GM10266 (cell line): ENCODE measurements at regions not wholly inside any gene's neighbourhood (a gene's known extent, or its start where the extent isn't known, plus 50 kb on each side); places are given as distances from the start of the nearest gene placed in this dataset.
"Not testable (repeated sequence)": the region's sequence is repeated elsewhere in the genome, so short reads cannot be mapped to it uniquely, and the experiment has no call there.

ENCODE experiments used
- DNase-seq: peaks from one replicate; pipeline ENCODE4 v3.0.0; 2012; ENCODE audit errors: extremely low spot score
- CTCF ChIP-seq: IDR thresholded peaks from 2 replicates; pipeline ENCODE4 v1.5.1; 2012; ENCODE audit warnings: mild to moderate bottlenecking, low read depth; ENCODE audit not compliant: control insufficient read depth, insufficient read depth; ENCODE audit errors: missing control alignments

GRCh38 chr1:241447031-241447644 is 72.4 kb downstream of the FH start:
- DNase-seq = no peak
- TF ChIP-seq CTCF = no peak

- DNase-seq = no peak
These were observed 74.7 kb downstream of the FH start for GRCh38 chr1:241444836-241445235.

GRCh38 chr1:241443561-241443960 is 76.0 kb downstream of the FH start:
- TF ChIP-seq CTCF = no peak
- no peak for DNase-seq

More at GRCh38 chr1:241444836-241445235, 74.7 kb downstream of the FH start:
- TF ChIP-seq CTCF = no peak

GRCh38 chr1:241442686-241443085 is 76.9 kb downstream of the FH start:
- no peak for DNase-seq
- TF ChIP-seq CTCF = no peak

GRCh38 chr1:241440904-241441303 is 78.7 kb downstream of the FH start:
- no peak for DNase-seq
- TF ChIP-seq CTCF = no peak

- DNase-seq = not testable (repeated sequence)
These were observed 80.9 kb downstream of the FH start for GRCh38 chr1:241438686-241439085.

GRCh38 chr1:241432241-241432640 is 75.2 kb upstream of the RGS7 start:
- no peak for DNase-seq

GRCh38 chr1:241425091-241425490 is 68.1 kb upstream of the RGS7 start:
- not testable (repeated sequence) for DNase-seq

More at GRCh38 chr1:241432241-241432640, 75.2 kb upstream of the RGS7 start:
- no peak for TF ChIP-seq CTCF

GRCh38 chr1:241424480-241424971 is 67.5 kb upstream of the RGS7 start:
- no peak for DNase-seq
- TF ChIP-seq CTCF = no peak
